SKM-1 treated with dmso at 0.1 percent for 144 hours (cell line): ENCODE measurements at regions not wholly inside any gene's neighbourhood (a gene's known extent, or its start where the extent isn't known, plus 50 kb on each side); places are given as distances from the start of the nearest gene placed in this dataset.

Experiments
- DNase-seq: peaks from one replicate; lab custom pipeline; 2025; ENCODE audit not compliant: unreplicated experiment; lab: John Stamatoyannopoulos, UW

- DNase-seq: no peak
These were observed 52.0 kb upstream of the GATA5 start for GRCh38 chr20:62527781-62528180.

GRCh38 chr20:62528983-62529891 is 53.4 kb upstream of the GATA5 start:
- DNase-seq: no peak

- DNase-seq: no peak
These were observed 54.3 kb upstream of the GATA5 start for GRCh38 chr20:62529896-62530642.

DNA sequence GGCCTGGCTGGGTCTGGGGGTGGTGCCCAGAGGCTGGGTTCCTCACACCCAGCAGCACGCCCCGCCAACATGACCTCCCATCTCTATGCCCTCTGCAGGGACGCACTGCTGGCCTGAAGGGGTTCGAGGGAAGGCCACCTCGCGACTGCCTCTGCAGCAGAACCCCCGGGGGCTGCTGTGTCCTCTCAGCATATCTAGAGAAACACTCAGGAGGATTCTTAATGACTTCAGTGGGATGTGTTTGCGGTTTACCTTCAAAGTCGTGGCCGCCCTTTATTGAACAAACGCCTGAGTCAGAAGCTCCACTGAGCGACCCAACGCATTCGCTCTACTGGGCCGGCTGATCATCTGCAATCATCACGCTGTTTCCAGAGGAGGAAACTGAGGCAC is 54.8 kb upstream of the GATA5 start:
- DNase-seq: no peak

GRCh38 chr20:62531046-62531838 is 55.4 kb upstream of the GATA5 start:
- no peak for DNase-seq

- DNase-seq: no peak
These were observed 57.1 kb upstream of the GATA5 start for GRCh38 chr20:62532921-62533320.

DNA sequence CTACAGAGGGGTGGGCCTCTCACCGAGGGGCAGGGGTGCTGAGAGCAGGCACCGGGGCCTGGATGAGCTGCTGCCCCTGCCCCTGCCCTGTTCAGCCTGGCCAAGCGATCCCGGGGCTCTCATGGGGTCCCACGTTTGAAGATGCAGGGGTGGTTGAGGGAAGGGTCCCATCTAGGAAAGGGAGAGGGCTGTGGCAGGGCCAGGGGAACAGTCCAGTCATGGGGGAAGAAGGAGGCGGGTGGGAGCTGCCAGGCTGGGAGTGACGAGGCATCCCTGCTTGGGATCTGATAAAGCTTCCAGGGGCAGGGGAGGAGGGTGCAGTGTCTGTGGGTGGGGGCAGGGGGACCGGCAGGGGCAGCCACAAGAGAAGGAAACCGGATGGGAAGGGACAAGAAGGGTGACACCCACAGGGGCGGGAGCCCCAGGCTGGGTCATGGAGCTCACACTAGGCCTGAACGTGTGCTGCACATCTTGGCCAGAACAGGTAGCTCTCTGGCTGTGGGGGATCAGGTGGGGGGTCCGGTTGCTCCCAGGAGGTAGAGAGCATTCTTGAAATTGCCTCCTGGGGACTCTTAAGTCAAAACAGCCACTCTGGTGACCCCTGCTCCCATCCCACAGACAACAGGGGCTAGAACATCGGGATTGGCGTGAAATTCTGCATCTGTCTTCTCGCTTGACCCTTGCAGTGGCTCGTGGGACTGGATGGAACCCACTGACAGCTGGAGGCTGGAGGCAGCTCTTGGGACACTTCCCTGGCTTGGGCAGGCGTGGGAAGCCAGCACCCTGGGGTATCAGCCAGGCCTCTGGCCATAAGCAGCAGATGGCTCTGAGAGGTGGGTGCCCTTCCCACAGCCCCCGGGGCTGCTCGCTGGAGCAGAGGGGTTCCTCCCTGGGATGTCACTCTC is 58.0 kb upstream of the GATA5 start:
- no peak for DNase-seq

DNA sequence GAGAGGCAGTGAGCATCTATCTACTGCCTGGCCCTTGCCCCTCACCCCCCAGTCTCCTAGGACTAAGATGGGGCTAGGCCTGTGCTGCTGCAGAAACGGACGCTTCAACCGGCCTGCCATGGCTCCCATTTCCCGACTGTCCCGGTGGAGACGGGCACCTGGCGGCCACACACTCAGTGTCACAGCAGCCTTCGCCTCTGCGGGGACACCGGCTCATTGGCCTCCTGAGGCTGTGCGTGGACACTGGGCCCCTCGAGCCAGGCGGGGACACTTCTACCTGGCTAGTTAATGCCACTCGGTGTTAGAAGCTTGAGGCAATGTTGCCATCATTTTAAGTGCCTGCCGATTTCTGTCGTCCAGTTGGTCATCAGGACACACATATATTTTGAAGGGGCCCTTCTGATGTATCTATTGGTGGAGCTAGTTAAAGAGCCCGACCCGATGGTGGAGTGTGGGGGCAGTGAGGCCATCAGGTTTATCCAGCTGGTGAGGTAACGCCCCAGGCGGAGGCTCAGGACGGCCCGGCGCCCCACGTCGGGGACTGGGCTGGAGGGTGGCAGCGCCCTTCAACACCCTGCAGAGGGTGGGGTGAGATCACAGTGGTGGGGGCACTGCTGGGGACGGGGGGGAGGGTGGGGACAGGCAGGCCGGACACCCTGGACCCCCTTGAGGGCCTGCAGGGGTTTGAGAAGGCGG is 58.9 kb upstream of the GATA5 start:
- DNase-seq: no peak

- no peak for DNase-seq
These were observed 59.6 kb upstream of the GATA5 start for GRCh38 chr20:62535282-62535811.

DNA sequence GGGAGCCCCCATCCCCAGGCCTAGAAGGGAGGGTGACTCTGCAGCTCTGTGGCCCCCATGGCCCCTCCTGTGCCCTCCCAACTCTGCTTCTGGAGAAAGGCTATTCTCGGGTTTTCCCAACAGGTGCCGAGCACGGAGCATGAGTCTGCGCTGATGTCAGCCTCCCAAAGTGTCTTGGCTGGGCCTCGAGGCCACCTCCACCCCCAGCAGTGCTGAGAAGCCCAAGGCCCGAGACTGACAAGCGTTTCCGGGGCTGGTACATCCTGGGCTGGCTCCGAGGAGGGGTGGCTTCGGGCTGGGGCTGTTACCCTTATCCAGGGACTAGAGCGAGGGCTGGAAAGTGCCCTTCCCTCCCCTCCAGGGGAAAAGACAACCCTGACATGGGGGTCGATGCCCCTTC is 60.2 kb upstream of the GATA5 start:
- no peak for DNase-seq

DNA sequence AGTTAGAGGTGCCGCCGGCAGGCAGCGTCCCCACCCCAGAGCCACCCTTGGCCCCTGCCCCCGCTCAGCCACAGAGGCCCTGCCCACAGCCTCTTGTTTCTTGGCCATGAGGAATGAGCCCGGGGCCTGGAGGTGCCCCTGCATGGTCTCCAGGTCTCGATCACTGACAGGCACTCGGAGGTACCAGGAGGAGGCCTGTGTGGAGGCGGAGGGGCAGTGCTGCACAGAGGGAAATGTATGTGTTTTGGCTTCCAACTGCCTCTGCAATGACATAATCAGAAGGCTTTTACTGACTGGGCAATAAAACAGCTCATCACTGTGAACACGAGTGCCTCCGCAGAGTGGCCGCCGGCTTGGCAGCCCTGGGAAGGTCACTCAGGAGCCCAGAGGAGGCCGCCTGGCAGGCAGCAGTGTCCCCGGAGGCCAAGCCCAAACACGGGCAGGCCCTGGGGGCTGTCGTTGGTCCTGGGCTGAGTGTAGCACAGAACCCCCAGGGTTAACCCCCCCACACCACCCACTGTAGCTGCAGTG is 61.1 kb upstream of the GATA5 start:
- no peak for DNase-seq

- DNase-seq: no peak
These were observed 62.0 kb upstream of the GATA5 start for GRCh38 chr20:62537649-62538292.

- no peak for DNase-seq
These were observed 63.6 kb upstream of the GATA5 start for GRCh38 chr20:62539198-62540045.

DNA sequence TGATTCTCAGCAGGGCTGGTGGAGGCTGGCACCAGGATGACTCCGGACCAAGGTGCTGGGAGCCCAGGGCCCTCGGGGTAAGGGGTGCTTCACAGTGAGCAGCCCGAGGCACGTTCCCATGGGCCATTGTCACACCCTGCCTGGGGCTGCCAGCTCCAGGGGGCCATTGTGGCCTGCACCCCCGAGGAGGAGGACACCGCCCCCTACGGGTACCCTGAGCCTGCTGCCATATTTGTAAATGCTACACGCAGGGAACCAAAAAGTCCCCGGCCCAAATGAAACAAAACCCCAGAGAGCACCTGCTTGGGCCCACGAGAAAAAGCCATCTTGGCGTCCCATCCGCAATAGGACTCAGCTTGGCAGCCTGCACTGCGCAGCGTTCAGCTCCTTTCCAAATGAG is 64.7 kb upstream of the GATA5 start:
- DNase-seq: no peak

DNA sequence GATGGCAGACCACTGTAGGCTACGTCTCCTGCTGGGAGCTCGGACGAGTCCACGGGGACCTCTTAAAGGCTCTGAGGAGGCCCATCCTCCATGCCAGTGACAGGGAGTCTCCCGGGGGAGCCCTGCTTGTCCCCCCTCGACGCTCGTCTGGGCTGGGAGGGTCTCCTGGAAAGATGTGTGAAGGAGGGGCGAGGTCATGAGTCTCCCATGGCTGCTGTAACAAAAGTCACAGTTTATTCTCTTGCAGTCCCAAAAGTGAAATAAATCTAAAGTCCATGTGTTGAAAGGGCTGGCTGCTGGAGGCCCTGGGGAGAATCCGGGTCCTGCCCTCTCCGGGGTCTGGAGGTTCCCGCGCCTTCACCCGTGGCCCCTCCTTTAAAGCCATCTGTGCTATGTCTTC is 67.1 kb upstream of the GATA5 start:
- DNase-seq: no peak

- no peak for DNase-seq
These were observed 67.9 kb upstream of the GATA5 start for GRCh38 chr20:62543470-62544302.

DNA sequence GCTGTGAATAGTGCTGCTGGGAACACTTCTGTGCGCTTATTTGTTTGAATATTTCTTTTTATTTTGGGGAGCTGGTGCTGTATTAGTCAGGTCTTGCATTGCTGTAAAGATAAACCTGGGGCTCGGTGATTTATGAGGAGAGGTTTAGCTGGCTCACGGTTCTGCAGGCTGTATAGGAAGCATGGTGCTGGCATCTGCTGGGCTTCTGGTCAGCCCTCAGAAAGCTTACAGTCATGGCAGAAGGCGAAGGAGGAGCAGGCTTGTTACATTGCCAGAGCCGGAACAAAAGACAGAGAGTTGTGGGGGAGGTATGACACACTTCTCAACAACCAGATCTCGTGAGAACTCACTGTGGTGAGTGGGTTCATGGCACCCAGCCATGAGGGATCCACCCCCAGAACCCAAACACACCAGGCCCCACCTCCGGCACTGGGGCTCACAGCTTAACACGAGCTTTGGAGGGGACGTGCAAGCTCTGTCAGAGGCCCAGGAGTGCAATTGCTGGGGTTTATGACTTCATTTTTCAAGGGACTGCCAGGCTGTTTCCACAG is 68.8 kb upstream of the GATA5 start:
- DNase-seq: no peak
